ENCODE measurements at regions not wholly inside any gene's neighbourhood (a gene's known extent, or its start where the extent isn't known, plus 50 kb on each side); places are given as distances from the start of the nearest gene placed in this dataset.

DNA sequence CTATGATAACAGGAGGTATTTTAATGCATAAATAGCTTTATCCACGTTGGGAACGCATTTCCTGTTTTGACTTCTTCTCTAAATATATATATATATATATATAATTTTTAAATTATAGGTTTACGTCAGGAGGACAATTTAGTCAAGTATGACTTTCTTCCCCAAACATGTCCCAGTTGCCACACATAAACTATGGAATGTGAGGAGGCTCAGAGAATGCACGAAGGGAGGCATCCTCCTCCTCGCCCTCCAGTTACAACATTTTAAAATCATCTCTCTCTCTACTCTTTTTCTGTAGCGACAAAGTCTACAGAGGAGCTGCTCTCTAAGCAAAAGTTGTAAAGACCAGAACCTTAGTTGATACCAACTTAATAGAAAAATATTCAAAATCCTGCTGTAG, 106.9 kb upstream of the LYZL1 start:
- DNase-seq: no peak

DNA sequence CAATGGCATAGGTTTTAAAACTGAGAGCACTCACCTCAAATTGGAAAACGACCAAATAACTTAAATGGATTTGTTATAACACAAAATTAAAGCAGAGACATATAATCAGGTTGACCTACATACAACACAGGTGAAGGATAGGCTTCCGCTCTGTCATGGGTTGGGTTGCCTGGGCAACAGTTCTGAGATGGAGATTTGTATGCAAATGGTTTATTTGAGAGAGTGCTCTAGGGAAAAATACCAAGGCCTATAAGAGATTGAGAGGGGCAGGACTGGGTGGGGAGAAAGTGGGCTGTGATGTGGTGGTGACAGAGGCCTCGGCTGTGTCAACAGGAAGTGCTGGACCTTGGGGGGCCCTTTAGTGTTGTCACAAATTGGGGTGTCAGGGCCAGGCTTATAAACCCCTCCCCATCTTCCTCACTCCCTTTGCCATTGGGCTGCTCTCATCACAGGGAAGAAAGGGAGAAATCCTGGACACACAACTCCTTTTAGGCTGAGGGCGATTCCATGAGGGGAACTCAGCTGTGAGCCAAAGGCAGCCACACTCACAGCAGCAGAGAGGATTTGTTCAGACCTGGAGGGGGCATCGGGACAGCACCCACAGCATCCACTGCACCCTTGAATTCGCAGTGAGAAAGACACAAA, 105.4 kb upstream of the LYZL1 start:
- DNase-seq: no peak

DNA sequence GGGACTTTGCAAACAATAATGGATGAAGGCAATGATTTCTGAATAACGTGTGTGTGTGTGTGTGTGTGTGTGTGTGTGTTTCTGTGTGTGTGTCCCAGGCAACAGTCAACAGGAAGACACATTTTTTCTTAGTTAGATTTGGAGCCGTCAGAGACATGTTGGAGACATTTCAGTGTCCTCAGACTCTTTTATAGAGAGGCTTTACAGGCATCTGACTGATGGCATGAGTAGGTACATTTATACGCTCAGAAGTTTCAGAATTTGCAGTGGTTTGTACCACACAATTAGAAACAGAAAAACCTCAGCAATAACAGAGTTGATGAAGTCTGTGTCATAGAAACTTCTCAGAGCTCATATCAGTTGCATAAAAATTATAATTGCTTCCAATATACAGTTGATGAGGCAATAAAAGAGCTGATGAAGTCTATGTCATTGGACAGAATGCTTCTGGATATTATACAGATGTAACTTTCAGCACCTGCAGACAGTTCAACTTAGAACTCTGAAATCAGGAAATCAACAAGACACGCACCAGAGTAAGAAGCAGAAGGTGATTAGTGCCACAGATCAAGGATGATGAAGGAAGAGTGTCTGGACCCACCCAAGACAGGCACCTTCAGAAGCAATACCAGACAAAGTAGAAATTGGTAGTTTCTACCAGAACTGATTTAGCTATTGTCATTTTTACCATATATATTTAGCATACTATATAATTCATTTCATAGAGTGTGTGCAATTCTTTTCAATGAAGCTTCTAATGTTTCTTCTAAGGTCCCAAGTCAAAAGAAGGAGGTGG, 104.5 kb upstream of the LYZL1 start:
- no peak for DNase-seq

DNA sequence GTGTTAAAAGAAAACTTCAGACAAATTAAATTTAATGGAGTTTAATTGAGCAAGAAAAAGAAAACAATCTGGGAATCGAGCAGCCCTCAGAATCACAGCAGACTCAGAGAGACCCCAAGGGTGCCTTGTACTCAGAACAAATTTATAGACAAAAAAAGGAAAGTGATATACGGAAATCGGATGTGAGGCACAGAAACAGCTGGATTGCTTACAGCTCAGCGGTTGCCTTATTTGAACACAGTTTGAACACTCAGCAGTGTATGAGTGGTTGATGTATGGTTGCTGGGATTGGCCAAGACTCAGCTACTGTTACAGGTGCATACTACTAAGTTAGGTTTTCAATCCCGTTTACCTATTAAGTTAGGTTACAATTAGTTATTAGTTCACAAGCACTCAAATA, 103.8 kb upstream of the LYZL1 start:
- no peak for DNase-seq

DNA sequence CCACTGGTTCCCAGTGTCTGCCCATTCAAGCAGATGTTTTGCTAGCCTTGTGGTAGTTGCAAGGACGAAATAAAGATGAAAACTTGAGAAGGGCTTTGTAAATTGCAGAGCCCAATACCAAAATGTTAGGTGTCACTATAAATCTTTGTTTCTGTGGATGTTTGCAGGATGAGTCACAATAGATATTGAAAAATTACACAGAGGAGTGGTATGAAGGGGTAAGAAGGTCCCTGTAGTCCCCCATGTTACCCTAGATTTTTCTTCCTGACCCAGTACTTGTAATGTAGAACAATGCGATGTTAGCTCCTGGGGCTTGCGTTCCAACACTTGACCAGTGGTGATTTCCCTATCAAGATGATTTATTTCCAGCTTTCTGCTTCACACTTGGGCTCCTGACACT, 102.6 kb upstream of the LYZL1 start:
- no peak for DNase-seq

DNA sequence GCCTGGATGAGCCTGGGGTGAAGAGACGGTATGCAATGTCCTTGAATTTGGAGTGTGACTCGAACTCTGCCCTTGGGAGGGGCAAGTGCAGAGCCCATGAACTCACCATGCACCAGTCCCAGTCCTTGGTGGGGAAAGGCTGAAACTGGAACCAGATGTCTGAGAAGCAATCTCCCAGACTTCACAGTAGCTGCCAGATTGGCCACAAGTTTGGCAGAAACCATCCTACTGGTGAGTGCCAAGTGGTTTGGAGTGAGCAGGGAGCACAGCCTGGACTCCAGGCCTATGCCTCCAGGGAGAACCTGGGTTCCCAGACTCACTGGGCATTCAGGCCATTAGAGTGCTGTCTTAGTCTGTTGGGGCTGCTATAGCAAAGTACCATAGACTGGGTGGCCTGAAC, 99.6 kb upstream of the LYZL1 start:
- no peak for DNase-seq

DNA sequence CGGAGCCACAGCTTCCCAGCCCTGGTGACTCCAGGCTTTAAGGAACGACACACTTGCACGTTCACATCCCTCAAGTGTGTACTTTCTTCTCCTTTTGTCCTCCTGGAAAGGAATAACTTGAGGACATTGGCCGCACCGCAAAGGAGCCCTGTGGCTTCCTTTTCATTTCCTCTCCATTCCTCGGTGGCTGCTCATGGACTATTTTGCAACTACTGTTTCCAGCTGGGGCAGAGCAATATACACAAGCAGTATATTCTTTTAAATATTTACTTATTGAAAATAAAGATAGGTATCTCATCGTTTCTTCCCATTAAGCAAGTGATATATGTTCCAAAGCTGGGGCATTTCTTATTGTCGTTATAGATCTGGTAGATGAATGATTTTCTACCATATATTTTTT, 97.2 kb upstream of the LYZL1 start:
- no peak for DNase-seq

DNA sequence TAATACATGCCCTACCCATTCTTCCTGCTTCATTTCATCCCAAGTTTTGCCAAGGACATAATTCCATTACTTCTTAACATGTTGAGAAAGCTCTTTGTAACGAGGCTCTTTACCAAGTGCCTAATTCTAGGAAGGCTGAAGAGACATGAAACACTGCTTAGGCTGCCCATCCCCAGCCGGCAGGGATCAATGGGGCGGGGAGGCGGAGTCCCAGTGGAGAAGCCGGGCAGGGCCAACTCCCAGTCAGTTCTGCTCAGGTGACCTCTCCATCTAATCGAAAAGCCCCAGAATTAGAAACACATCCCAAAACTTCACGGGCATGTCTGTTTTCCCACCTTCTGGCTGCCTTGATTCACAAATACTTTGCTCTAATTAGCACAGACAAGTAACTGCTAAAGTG, 89.5 kb upstream of the LYZL1 start:
- DNase-seq: no peak

DNA sequence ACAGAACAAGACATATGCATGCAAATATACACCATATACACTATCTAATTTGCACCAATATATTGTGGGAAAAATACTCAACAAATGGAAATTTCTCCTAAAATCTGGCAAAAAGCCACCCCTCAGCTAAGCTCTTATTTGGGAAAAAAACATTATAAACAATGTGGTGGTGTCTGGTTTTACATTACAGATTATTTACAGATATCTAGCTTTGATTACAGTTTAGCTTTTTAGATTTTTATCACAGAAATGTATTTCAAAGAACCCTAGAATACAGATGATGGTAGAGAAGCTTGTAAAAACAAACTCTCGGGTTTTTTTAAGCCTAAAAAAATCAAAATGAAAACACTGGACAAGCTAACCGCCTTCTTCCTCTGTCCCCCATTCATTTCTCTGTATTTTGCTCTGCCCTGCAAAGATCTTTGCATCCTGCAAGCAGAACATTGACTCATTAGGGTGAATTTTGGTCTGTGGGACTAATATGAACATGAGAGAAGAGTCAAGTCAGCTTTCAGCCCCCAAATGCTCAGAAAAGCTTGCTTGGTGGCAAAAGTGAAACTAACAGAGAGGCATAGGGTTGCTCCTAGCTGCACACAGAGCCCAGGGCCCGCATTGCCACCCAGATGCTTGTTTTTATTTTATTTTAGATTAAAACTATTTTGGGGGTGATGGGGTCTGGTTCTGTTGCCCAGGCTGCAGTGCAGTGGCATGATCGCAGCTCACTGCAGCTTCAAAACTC, 88.8 kb upstream of the LYZL1 start:
- DNase-seq: no peak

DNA sequence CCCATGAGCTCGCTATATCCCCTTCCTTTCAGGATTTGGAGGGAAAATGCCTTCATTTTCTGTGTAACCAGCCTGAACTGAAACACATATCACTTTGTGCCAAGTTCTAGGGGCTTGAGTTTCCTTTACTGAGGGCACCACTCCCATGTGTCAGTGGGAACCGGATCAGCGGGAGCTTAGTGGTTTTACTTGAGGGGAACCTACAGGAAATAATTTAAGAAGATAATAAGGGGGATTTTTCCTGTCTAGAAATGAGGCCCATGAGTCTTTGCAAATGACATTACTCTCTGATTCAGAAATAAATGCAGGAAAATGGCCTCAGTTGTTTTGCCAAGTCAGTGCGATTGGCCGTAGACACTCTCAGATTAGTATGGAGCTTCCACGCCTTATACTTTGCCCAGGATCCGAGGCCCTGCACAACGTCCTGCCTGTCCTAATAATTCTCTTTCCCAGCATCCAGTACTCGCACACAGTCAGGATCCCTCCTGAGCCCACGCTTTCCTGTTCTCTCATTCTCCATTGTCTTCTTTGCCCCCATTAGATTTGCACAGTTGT, 86.4 kb upstream of the LYZL1 start:
- DNase-seq: no peak

DNA sequence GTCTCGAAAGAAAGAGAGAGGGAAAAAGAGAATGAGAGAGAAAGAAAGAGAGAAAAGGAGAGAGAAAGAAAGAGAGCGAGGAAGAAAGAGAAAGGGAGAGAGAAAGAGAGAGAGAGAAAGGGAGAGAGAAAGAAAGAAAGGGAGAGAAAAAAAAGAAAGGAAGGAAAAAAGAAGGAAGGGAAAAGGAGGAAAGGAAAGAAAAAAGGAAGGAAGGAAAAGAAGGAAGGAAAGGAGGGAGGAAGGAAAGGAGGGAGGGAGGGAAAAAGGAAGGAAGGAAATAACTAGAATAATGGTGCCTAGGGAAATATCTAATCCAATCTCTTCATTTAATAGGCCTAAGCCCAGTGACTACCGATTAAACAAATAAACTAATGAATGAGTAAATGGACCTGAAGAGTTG, 85.4 kb upstream of the LYZL1 start:
- DNase-seq: no peak

DNA sequence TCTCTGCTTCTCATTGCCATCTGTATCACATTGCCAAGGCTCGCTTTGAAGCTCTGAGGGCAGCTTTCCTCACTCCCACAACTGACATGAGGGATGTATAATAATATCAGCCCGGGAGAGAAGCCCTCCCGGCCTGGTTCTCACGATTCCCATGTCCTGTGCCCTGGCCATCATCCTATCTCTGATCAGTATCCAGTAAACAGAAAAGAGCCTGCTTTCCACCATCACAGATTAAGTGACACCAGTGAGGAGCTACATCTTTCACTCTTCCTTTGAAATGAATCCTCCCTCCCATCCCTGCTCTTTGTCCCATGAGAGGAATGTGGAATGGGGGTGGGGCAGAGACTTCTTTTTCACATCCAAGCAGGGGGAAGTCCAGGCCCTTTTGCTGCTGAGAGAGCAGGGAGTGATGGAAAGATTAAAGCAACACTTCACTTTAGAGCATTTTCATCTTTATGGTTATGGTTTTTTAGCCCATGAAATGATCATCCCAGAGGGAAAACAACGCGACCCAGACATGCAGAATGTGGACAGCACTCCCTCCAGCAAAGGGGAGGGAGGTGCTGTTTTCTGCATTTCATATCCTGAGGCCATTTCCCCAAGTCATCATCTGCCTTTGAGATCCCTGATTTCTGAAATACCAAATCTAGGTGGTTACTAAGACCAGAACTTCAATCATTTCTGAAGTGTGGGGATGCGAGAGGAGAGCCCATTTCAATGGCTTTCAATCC, 84.6 kb upstream of the LYZL1 start:
- no peak for DNase-seq

DNA sequence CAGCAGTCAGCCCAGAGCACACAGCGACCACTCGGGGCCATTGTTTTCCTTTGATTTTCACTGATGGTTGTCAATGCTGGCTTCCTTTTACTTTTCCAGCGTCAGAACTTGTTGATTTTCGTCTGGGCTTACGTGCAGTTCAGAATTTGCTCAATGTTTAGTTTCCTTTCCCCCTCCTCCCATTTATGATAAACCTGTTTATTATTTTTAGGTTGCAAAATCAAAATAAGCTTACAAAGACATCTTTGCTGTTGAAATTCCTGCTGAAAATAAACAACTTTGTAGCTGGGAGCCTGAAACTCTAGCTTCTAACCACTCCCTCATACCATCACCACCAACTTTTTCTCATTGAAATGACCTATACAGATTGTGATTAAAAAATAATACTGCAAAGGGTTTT, 83.1 kb upstream of the LYZL1 start:
- DNase-seq: no peak

DNA sequence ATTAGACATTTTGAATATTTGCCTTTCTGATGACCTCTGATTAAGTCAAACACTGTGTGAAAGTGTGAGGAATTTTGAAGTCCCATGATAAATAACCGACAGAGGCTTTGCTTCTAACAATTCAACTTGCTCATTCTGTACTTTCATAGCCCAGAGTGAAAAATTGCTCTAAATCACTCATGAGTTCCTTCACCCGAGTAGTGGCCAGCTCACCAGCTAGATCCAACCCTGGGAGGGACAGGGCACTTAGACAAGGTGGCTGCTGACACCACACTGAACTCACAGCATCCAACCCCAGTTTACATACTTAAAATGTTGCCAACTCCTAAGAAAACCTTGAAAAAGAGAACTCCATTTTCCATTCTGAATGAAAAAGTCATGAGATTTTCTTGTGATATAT, 80.0 kb upstream of the LYZL1 start:
- DNase-seq: no peak

DNA sequence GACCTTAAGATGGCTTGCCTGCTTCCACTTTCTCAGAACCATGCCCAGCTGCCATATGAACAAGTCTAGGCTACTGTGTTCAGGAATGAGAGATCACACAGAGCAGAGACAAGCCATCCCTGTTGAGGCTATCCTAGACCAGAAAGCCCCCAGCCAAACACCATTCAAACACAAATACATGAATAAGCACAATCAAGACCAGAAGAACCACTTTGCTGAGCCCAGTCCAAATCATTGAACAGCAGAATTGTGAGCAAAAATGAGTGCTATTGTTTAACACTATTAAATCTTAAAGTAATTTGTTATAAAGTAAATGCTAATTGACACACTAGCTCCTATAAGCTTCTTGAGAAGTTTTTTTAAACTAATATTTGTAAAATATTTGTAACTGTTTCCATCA, 79.0 kb upstream of the LYZL1 start:
- no peak for DNase-seq

DNA sequence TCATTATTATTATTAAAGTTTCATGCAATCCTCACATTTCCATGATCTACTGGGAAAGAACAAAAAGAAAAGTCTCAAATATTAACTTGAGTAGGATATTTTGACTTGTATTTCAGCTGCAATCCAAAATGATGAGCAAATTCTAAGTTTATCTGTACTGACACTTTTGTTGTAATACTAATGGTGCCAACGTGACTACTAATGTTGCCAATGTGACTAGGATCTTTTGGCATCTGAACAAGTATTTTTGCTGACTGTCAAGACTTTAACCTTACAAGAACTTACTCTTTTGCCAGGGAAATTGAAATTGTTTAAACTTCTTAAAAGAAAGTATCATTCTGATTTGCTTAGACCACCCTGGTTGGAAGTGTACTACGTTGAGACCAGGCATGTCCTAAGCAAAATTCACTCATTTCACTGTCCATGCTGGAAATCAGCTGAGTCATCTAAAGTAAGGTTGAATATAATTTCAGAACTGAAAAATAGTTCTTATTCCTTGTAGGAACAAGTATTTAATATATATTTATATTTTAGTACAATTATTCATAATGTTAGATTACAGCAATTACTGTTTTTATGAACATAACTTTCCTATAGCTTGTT, 78.5 kb upstream of the LYZL1 start:
- DNase-seq: no peak

DNA sequence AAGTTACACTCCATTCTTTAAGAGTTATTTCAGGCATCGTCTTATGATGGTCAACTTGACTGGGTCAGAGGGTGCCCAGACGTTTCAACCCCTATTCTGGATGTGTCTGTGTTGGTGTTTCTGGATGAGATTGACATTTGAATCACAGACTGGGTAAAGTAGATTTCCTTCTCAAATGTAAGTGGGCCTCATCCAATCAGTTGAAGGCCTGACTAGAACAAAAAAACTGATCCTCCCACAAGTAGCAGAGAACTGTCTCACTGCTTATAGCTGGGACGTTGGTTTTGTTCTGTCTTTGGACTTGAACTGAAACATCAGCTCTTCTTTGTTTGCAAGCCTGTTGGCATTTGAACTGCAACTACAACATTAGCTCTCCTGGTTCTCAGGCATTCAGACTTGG, 76.3 kb upstream of the LYZL1 start:
- no peak for DNase-seq

DNA sequence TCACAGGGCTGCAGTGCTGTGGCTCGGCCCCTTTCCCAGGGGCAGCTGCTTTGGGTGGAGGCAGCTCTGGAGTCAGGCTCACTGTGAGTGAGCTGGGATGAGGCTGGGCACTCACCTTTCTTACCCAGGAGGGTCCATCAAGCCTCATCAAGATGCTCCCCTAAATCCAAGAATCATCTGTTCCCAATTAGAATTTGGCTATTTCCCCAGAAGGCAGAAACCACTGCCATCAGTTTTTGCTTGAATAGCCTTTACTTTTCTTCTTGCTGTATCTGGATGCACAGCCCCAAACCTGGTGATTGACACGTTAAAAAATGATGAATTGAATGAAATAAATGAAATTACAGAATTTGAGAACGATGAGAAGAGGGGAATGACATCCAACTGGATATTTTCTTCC, 74.3 kb upstream of the LYZL1 start:
- no peak for DNase-seq

DNA sequence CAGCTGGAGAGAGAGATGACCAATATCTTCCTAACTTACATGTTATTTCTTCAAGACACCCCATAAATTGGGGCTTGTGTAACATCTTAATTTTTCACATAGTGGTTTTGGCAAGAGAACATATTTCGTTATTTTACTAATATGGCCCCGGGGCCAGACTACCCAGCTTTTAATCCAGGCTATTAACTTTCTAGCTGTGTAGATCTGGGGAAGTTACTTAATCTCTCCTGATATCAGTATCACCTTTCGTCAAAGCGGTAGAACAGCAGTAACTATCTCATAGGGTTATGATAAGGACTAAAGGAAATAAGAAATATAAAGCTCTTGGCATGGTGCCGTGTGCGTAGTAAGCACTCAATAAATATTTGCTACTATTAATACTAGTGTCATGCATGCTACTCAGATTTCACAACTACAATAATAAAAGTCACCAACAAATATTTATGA, 71.6 kb upstream of the LYZL1 start:
- DNase-seq: no peak

DNA sequence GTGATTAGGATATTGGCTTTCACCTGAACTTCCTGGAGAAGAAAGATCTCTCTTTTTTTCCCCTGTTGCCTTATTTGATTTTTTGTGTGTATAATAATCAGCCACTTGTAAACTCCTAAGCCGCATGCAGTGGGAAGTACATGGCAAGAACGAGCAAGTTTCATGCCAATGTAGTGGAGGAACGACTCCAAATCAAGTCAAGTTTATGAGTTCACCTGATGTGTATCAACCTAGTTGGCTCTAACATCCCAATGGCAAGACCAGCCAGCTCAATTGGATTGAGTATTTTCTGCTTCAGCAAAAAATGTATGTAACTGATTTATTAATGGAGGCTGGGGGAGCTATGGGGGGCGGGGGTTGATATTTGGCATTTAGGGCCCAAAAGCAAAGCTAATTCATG, 65.5 kb upstream of the LYZL1 start:
- DNase-seq: no peak

DNA sequence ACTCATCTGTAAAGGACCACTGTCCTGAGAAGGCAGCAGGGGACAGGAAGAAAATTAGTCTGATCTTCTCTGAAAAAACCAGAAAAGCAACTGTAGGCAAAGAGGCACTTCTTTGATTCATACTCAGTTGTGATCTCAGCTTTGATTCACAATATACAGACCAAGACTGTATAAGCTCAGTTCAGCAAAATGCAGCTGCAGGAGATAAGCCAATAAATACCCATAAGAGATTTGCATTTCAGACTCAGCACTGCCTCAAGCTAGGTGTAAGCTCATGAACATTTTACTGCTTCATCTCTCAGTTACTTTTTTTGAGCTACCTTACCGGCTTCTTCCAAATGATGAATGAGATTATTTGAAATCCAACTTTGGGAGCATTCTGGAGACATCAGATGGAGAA, 64.2 kb upstream of the LYZL1 start:
- DNase-seq: no peak

DNA sequence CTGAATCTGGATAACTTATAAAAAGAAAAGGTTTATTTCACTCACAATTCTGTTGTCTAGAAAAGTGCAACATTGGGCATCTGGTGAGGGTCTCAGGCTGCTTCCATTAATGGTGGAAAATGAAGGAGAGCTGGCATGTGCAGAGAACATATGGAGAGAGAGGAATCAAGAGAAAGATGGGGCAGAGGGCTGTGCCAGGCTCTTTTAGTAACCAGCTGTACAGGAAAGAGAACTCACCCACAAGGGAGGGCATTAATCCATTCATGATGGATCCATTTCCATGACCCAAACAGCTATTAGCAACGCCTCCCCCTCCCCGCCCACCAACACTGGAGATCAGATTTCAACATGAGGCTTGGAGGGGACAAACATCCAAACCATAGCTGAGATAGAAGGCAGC, 61.7 kb upstream of the LYZL1 start:
- no peak for DNase-seq

DNA sequence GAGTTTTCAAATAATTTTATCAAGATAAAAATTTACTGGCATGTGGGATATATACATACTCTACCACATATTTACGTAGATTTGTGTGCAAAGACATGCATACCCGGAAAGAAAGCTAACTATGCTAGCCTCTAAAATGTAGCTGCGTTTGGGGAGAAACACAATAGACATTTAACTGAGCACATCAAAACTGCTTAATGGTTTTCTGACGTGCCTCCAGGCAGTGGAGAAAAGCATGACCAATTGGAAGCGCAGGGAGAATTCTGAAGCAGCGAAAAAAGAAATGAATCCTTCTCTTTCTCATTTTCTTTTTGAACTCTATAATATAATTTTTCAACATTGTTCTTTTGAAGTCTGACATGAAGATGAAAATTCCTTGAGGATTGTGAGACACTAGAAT, 60.3 kb upstream of the LYZL1 start:
- no peak for DNase-seq
